HepG2 (cell line): ENCODE measurements at regions not wholly inside any gene's neighbourhood (a gene's known extent, or its start where the extent isn't known, plus 50 kb on each side); places are given as distances from the start of the nearest gene placed in this dataset.

Experiments used
- ATAC-seq: fragments of 200-7000 bp; cut with Tn5 transposase; 3 replicates; pipeline ENCODE4 v1.9.1; 2020; ENCODE audit warnings: mild to moderate bottlenecking, moderate library complexity
- BruUV-seq: library from RNA; stranded (reverse); fragments of 400-500 nt; replicated peaks from 2 replicates; lab custom pipeline; 2021; lab: Mats Ljungman, UMichigan
- CTCF ChIA-PET: fragments of 300-600 bp; formaldehyde crosslinking; extraction: SDS; loops from one replicate; lab custom pipeline; 2021; ENCODE audit warnings: low total read pairs, inconsistent platforms, low intra/inter-chr PET ratio; lab: Yijun Ruan, JAX
- POLR2A ChIA-PET: fragments of 350-600 bp; sonication (Branson Sonifier 250); formaldehyde crosslinking; loops from one replicate; lab custom pipeline; 2020; ENCODE audit warnings: antibody characterized with exemption, inconsistent platforms; lab: Yijun Ruan, JAX
- DNase-seq: peaks from one replicate; pipeline ENCODE4 v3.0.0-alpha.2; 2015; ENCODE audit warnings: low spot score
- FAIRE-seq: peaks from 3 replicates; lab custom pipeline; 2011; peaks lifted over from hg19 to GRCh38; lab: Jason Lieb, UNC
- H2AFZ ChIP-seq: one replicate; pipeline ENCODE4 v1.6.1; 2011; ENCODE audit warnings: low read length, inconsistent platforms
- H3K27ac ChIP-seq: fragments of 300-600 bp; 3 replicates; pipeline ENCODE4 v1.8.0; 2011; ENCODE audit warnings: mixed run types, mild to moderate bottlenecking, mixed read lengths, low read length, inconsistent platforms; ENCODE audit not compliant: insufficient read depth; ENCODE audit errors: extremely low read length
- H3K27me3 ChIP-seq, 2 experiments: fragments of 200-600 bp in 1 of 2; 2 replicates in 1 of 2; 3 replicates in 1 of 2; pipeline versions ENCODE4 v1.6.0 to v1.8.0; 2011; ENCODE audit warnings: low read length in 2 of 2, mild to moderate bottlenecking in 2 of 2, moderate library complexity in 2 of 2, inconsistent platforms in 1 of 2; ENCODE audit not compliant: insufficient read depth in 2 of 2, control insufficient read depth in 1 of 2
- H3K36me3 ChIP-seq, 2 experiments: fragments of 200-600 bp in 1 of 2; replicated peaks in 1 of 2; 2 replicates in 1 of 2; 3 replicates in 1 of 2; pipeline versions ENCODE4 v1.5.1 to v1.8.0; 2011; ENCODE audit warnings: low read length in 2 of 2, inconsistent platforms in 1 of 2; ENCODE audit not compliant: insufficient read depth in 2 of 2, control insufficient read depth in 1 of 2
- H3K4me1 ChIP-seq: 2 replicates; pipeline ENCODE4 v1.5.1; 2012; ENCODE audit warnings: low read length, inconsistent platforms; ENCODE audit not compliant: insufficient read depth
- H3K4me2 ChIP-seq: 2 replicates; pipeline ENCODE4 v1.6.0; 2011; ENCODE audit warnings: low read depth, low read length, inconsistent platforms
- H3K4me3 ChIP-seq, 3 experiments: fragments of 200-600 bp in 1 of 3; sonication (generic), shearing (Covaris generic) in 1 of 3; replicated peaks in 1 of 3; 2 replicates each; pipeline ENCODE4 v1.5.1; 2011 to 2016; ENCODE audit warnings: low read length in 3 of 3, inconsistent platforms in 2 of 3, low read depth in 2 of 3, mild to moderate bottlenecking in 2 of 3, control low read depth in 1 of 3, mixed read lengths in 1 of 3; ENCODE audit not compliant: insufficient read depth in 1 of 3
- H3K79me2 ChIP-seq: one replicate; pipeline ENCODE4 v1.6.1; 2011; ENCODE audit warnings: low read length, inconsistent platforms; ENCODE audit not compliant: insufficient read depth
- H3K9ac ChIP-seq: 2 replicates; pipeline ENCODE4 v1.6.0; 2011; ENCODE audit warnings: mild to moderate bottlenecking, low read depth, low read length, inconsistent platforms; ENCODE audit not compliant: insufficient read depth
- H3K9me3 ChIP-seq: 2 replicates; pipeline ENCODE4 v1.5.1; 2012; ENCODE audit warnings: mild to moderate bottlenecking, low read length
- H4K20me1 ChIP-seq: 2 replicates; pipeline ENCODE4 v1.6.0; 2011; ENCODE audit warnings: inconsistent platforms, mild to moderate bottlenecking, low read length, moderate library complexity; ENCODE audit not compliant: insufficient read depth
- ATF7-NPFF ChIP-seq: sonication (generic); formaldehyde crosslinking; IDR thresholded peaks from 2 replicates; pipeline ENCODE4 v1.8.1; 2023; ENCODE audit warnings: mild to moderate bottlenecking, low read depth, missing genetic modification reagents, moderate library complexity
- BATF2 ChIP-seq: sonication (generic); formaldehyde crosslinking; IDR thresholded peaks from 2 replicates; pipeline ENCODE4 v1.8.0; 2022; ENCODE audit warnings: mild to moderate bottlenecking, missing genetic modification reagents, moderate library complexity
- ETV6 ChIP-seq: sonication (generic); formaldehyde crosslinking; conservative IDR thresholded peaks from 2 replicates; pipeline ENCODE4 v1.4.0; 2020; ENCODE audit warnings: missing genetic modification reagents
- FOXA1 ChIP-seq, 2 experiments: fragments of 450-650 bp in 1 of 2; sonication (generic) in 1 of 2; formaldehyde crosslinking in 1 of 2; IDR thresholded peaks; 2 replicates each; pipeline versions ENCODE4 v1.4.0 to v1.6.1; 2016 to 2020; ENCODE audit warnings: missing genetic modification reagents in 1 of 2
- HNRNPL ChIP-seq: fragments of 200-400 bp; formaldehyde crosslinking; IDR thresholded peaks from 2 replicates; pipeline ENCODE4 v1.6.1; 2017; ENCODE audit warnings: mild to moderate bottlenecking, low read depth, low read length
- JDP2 ChIP-seq: sonication (generic); formaldehyde crosslinking; IDR thresholded peaks from 2 replicates; pipeline ENCODE4 v1.8.1; 2022; ENCODE audit warnings: missing genetic modification reagents, borderline replicate concordance
- KDM5B ChIP-seq: sonication (generic); formaldehyde crosslinking; IDR thresholded peaks from 2 replicates; pipeline ENCODE4 v1.4.0; 2020; ENCODE audit warnings: missing genetic modification reagents, mild to moderate bottlenecking, borderline replicate concordance
- NFE2 ChIP-seq: sonication (generic); formaldehyde crosslinking; IDR thresholded peaks from 2 replicates; pipeline ENCODE4 v1.4.0; 2020; ENCODE audit warnings: missing genetic modification reagents
- NPAS2 ChIP-seq: sonication (generic); formaldehyde crosslinking; IDR thresholded peaks from 2 replicates; pipeline ENCODE4 v1.8.0; 2022; ENCODE audit warnings: mild to moderate bottlenecking, missing genetic modification reagents, borderline replicate concordance
- POLR2A ChIP-seq, 2 experiments: IDR thresholded peaks; 2 replicates each; pipeline ENCODE4 v1.6.1; 2011; ENCODE audit warnings: low read depth in 2 of 2, low read length in 2 of 2, mild to moderate bottlenecking in 1 of 2, moderate library complexity in 1 of 2; ENCODE audit not compliant: insufficient read depth in 1 of 2
- RXRB ChIP-seq: IDR thresholded peaks from 2 replicates; pipeline ENCODE4 v1.6.1; 2016; ENCODE audit warnings: borderline replicate concordance, missing genetic modification reagents, missing compliant biosample characterization
- SKI ChIP-seq: fragments of 450-650 bp; IDR thresholded peaks from one replicate; pipeline ENCODE4 v1.6.1; 2018; ENCODE audit warnings: mild to moderate bottlenecking; ENCODE audit not compliant: partially characterized antibody
- TBX2 ChIP-seq: sonication (generic); formaldehyde crosslinking; IDR thresholded peaks from 2 replicates; pipeline ENCODE4 v1.5.0; 2020; ENCODE audit warnings: missing genetic modification reagents, mild to moderate bottlenecking, borderline replicate concordance
- ZBED4 ChIP-seq: sonication (generic); formaldehyde crosslinking; IDR thresholded peaks from 2 replicates; pipeline ENCODE4 v1.4.0; 2020; ENCODE audit warnings: missing genetic modification reagents, borderline replicate concordance
- ZBTB7B ChIP-seq: sonication (generic); formaldehyde crosslinking; IDR thresholded peaks from 2 replicates; pipeline ENCODE4 v1.4.0; 2020; ENCODE audit warnings: missing genetic modification reagents
- ZIK1 ChIP-seq: sonication (generic); formaldehyde crosslinking; IDR thresholded peaks from 2 replicates; pipeline ENCODE4 v1.5.0; 2020; ENCODE audit warnings: mild to moderate bottlenecking, low read depth, missing genetic modification reagents, borderline replicate concordance
- ZNF513 ChIP-seq: sonication (generic); formaldehyde crosslinking; conservative IDR thresholded peaks from 2 replicates; pipeline ENCODE4 v1.5.0; 2020; ENCODE audit warnings: missing genetic modification reagents
- ZNF580 ChIP-seq: IDR thresholded peaks from 2 replicates; pipeline ENCODE4 v1.6.1; 2016; ENCODE audit warnings: low read depth, borderline replicate concordance
- ZNF788 ChIP-seq: sonication (generic); formaldehyde crosslinking; IDR thresholded peaks from 2 replicates; pipeline ENCODE4 v1.5.0; 2020; ENCODE audit warnings: mild to moderate bottlenecking, missing genetic modification reagents, borderline replicate concordance
- WGBS: methylation state at CpG from one replicate; pipeline ENCODE4 v1.1.6; 2017; ENCODE audit warnings: low lambda C conversion rate; 5-methylcytosine and 5-hydroxymethylcytosine counted together
- in situ Hi-C: cut with HindIII; loops from 2 replicates; pipeline ENCODE4 v1.10.0; 2017; ENCODE audit warnings: low pct_unique_long_range_greater_than_20kb; ENCODE audit not compliant: extremely low pct_ligation_motif_present
- intact Hi-C: fragments of 100-400 bp; cut with micrococcal nuclease; formaldehyde crosslinking; loops from one replicate; pipeline ENCODE4 v1.10.0; 2022; ENCODE audit not compliant: unreplicated experiment

GRCh38 chr4:26044524-26044923 is 130.5 kb downstream of the SMIM20 start:
- TF ChIP-seq ZNF580 (CRISPR knock-in tag) (no peak), ZBTB7B (no peak), JDP2 (CRISPR knock-in tag) (no peak), HNRNPL (no peak), KDM5B (CRISPR knock-in tag) (no peak), ATF7-NPFF (CRISPR knock-in tag) (no peak), POLR2A (IDR thresholded peaks at IDR 0.05; ENCODE audit: insufficient read depth in 1 of 2, low read depth in 2 of 2, low read length in 2 of 2) (no peak), NPAS2 (CRISPR knock-in tag) (no peak), FOXA1 (IDR thresholded peaks at IDR 0.05) (no peak), FOXA1 (CRISPR knock-in tag; IDR thresholded peaks at IDR 0.05) (no peak), ZNF513 (CRISPR knock-in tag) (no peak), ZNF788 (CRISPR knock-in tag) (no peak), ZIK1 (CRISPR knock-in tag) (no peak), NFE2 (CRISPR knock-in tag) (no peak), BATF2 (CRISPR knock-in tag) (no peak), ZBED4 (CRISPR knock-in tag) (no peak), SKI (no peak), TBX2 (CRISPR knock-in tag) (no peak), RXRB (CRISPR knock-in tag) (no peak), ETV6 (CRISPR knock-in tag) (no peak)
- TF ChIP-seq, all 625 proteins: peak for 0
- Histone ChIP-seq H3K4me3 (no peak overlapping the region), H3K79me2 (no peaks in the 10 kb centered on the region), H4K20me1 (no peaks in the 10 kb centered on the region), H3K4me2 (no peak overlapping the region), H3K27me3 (peaks cover 1 to 10% of the 10 kb centered on the region in 2 experiments; a peak in 2 of 5 replicates), H3K9me3 (no peaks in the 10 kb centered on the region), H2AFZ (no peak overlapping the region), H3K36me3 (no peaks in the 10 kb centered on the region), H3K4me1 (no peaks in the 10 kb centered on the region), H3K9ac (no peak overlapping the region), H3K27ac (no peak overlapping the region)
- ATAC-seq (no peak), DNase-seq (no peak), FAIRE-seq (no peak)
- 0% methylated on average over 2 of the region's 2 CpGs for WGBS
- in situ Hi-C loops (loop anchor here (25.0 kb wide), 1 partner anchor 368 kb away; no protein-coding TSS in a partner anchor), intact Hi-C loops (no loop called here)
- CTCF ChIA-PET = no interaction called here
- BruUV-seq = no TSS peak
- POLR2A ChIA-PET = no interaction called here
